NT2/D1 (cell line): ENCODE measurements at regions not wholly inside any gene's neighbourhood (a gene's known extent, or its start where the extent isn't known, plus 50 kb on each side); places are given as distances from the start of the nearest gene placed in this dataset.
"Not testable (repeated sequence)": the region's sequence is repeated elsewhere in the genome, so short reads cannot be mapped to it uniquely, and the experiment has no call there.

Experiments
- SUZ12 ChIP-seq: IDR thresholded peaks from 2 replicates; pipeline ENCODE4 v1.6.1; 2011; ENCODE audit not compliant: insufficient read length, insufficient read depth; ENCODE audit errors: extremely low read depth
- YY1 ChIP-seq: IDR thresholded peaks from 2 replicates; pipeline ENCODE4 v1.6.1; 2011; ENCODE audit not compliant: insufficient read length, insufficient read depth
- ZNF274 ChIP-seq: IDR thresholded peaks from 2 replicates; pipeline ENCODE4 v1.6.1; 2011; ENCODE audit warnings: mild to moderate bottlenecking, low read depth, low read length

- TF ChIP-seq ZNF274, SUZ12, YY1: not testable (repeated sequence)
Observed at GRCh38 chr6:134791243-134791843, 158.6 kb downstream of the ALDH8A1 start.
